HG03571 (cell line): ENCODE measurements at regions not wholly inside any gene's neighbourhood (a gene's known extent, or its start where the extent isn't known, plus 50 kb on each side); places are given as distances from the start of the nearest gene placed in this dataset.

ENCODE experiments used
- ATAC-seq: cut with Tn5 transposase; IDR thresholded peaks from one replicate; pipeline ENCODE4 v1.9.1; 2021; ENCODE audit not compliant: unreplicated experiment

- no peak for ATAC-seq
Observed at GRCh38 chr15:70476441-70476840, 286.9 kb downstream of the UACA start.

GRCh38 chr15:70475921-70476320 lies 287.4 kb downstream of the UACA start:
- no peak for ATAC-seq

GRCh38 chr15:70475407-70475781 lies 288.0 kb downstream of the UACA start:
- no peak for ATAC-seq

GRCh38 chr15:70474471-70475406 lies 288.6 kb downstream of the UACA start:
- no peak for ATAC-seq

- ATAC-seq, result no peak
Observed at GRCh38 chr15:70473581-70474370, 289.6 kb downstream of the UACA start.

- no peak for ATAC-seq
Observed at GRCh38 chr15:70471517-70471916, 291.8 kb downstream of the UACA start.

GRCh38 chr15:70470556-70471191 lies 292.7 kb downstream of the UACA start:
- no peak for ATAC-seq

GRCh38 chr15:70469651-70470555 lies 293.5 kb downstream of the UACA start:
- no peak for ATAC-seq

GRCh38 chr15:70469182-70469581 lies 294.2 kb downstream of the UACA start:
- no peak for ATAC-seq

GRCh38 chr15:70466895-70467529 lies 296.3 kb downstream of the UACA start:
- no peak for ATAC-seq

GRCh38 chr15:70466305-70466704 lies 297.1 kb downstream of the UACA start:
- no peak for ATAC-seq

GRCh38 chr15:70465812-70466211 lies 297.5 kb downstream of the UACA start:
- ATAC-seq, result no peak

GRCh38 chr15:70463453-70463834 lies 299.9 kb downstream of the UACA start:
- ATAC-seq, result peak; percentile 10

- no peak for ATAC-seq
Observed at GRCh38 chr15:70461992-70462391, 301.4 kb downstream of the UACA start.

- no peak for ATAC-seq
Observed at GRCh38 chr15:70461017-70461416, 302.3 kb downstream of the UACA start.

- ATAC-seq, result no peak
Observed at GRCh38 chr15:70459312-70459711, 304.0 kb downstream of the UACA start.

GRCh38 chr15:70453766-70454165 lies 309.6 kb downstream of the UACA start:
- ATAC-seq, result no peak

GRCh38 chr15:70453238-70453637 lies 310.1 kb downstream of the UACA start:
- no peak for ATAC-seq

GRCh38 chr15:70451821-70452653 lies 311.3 kb downstream of the UACA start:
- no peak for ATAC-seq
